Mesenchymal stem cell (in vitro differentiated cells and primary cell): ENCODE measurements at regions not wholly inside any gene's neighbourhood (a gene's known extent, or its start where the extent isn't known, plus 50 kb on each side); places are given as distances from the start of the nearest gene placed in this dataset.

Source experiments
- DNase-seq: peaks from one replicate; pipeline ENCODE4 v3.0.0-alpha.2; 2013
- H2AFZ ChIP-seq: one replicate; pipeline ENCODE4 v1.6.1; 2013; ENCODE audit warnings: low read depth, mild to moderate bottlenecking, control low read depth, inconsistent platforms, low read length, moderate library complexity
- H2AK5ac ChIP-seq: 2 replicates; pipeline ENCODE4 v1.6.1; 2013; ENCODE audit warnings: low read length, moderate library complexity, mild to moderate bottlenecking, inconsistent platforms; ENCODE audit not compliant: severe bottlenecking
- H2BK120ac ChIP-seq: one replicate; pipeline ENCODE4 v1.6.1; 2013; ENCODE audit warnings: low read depth, mild to moderate bottlenecking, inconsistent platforms, low read length, moderate library complexity
- H2BK12ac ChIP-seq, 2 experiments: one replicate each; pipeline ENCODE4 v1.6.1; 2013; ENCODE audit warnings: inconsistent platforms in 2 of 2, low read length in 2 of 2, mild to moderate bottlenecking in 2 of 2, moderate library complexity in 2 of 2, control low read depth in 1 of 2
- H2BK15ac ChIP-seq: one replicate; pipeline ENCODE4 v1.6.1; 2013; ENCODE audit warnings: mild to moderate bottlenecking, low read depth, inconsistent platforms; ENCODE audit not compliant: poor library complexity, severe bottlenecking
- H2BK5ac ChIP-seq: 2 replicates; pipeline ENCODE4 v1.6.1; 2013; ENCODE audit warnings: low read depth, mild to moderate bottlenecking, low read length, control low read depth, inconsistent platforms; ENCODE audit not compliant: poor library complexity, severe bottlenecking
- H3K14ac ChIP-seq, 2 experiments: one replicate each; pipeline ENCODE4 v1.6.1; 2013; ENCODE audit warnings: inconsistent platforms in 2 of 2, low read length in 2 of 2, control low read depth in 1 of 2, mild to moderate bottlenecking in 1 of 2, moderate library complexity in 1 of 2
- H3K18ac ChIP-seq, 2 experiments: one replicate each; pipeline ENCODE4 v1.6.1; 2013; ENCODE audit warnings: inconsistent platforms in 2 of 2, low read length in 2 of 2, control low read depth in 1 of 2, low read depth in 1 of 2, mild to moderate bottlenecking in 1 of 2
- H3K23ac ChIP-seq, 2 experiments: one replicate each; pipeline ENCODE4 v1.6.1; 2013; ENCODE audit warnings: inconsistent platforms in 2 of 2, low read length in 2 of 2, mild to moderate bottlenecking in 2 of 2, moderate library complexity in 2 of 2, control low read depth in 1 of 2
- H3K27ac ChIP-seq: 2 replicates; pipeline ENCODE4 v1.5.1; 2013; ENCODE audit warnings: mild to moderate bottlenecking, moderate library complexity, low read length, control low read depth, inconsistent platforms; ENCODE audit not compliant: poor library complexity, severe bottlenecking
- H3K27me3 ChIP-seq, 2 experiments: 2 replicates each; pipeline versions ENCODE4 v1.6.1 to v1.7.0; 2013; ENCODE audit warnings: low read length in 2 of 2, mild to moderate bottlenecking in 2 of 2, moderate library complexity in 2 of 2, control low read depth in 1 of 2, inconsistent platforms in 1 of 2; ENCODE audit not compliant: control insufficient read depth in 1 of 2, insufficient read depth in 1 of 2
- H3K36me3 ChIP-seq, 2 experiments: 2 replicates each; pipeline versions ENCODE4 v1.6.1 to v1.7.0; 2013; ENCODE audit warnings: low read length in 2 of 2, control low read depth in 1 of 2, inconsistent platforms in 1 of 2, low read depth in 1 of 2, mild to moderate bottlenecking in 1 of 2; ENCODE audit not compliant: insufficient read depth in 2 of 2, control insufficient read depth in 1 of 2
- H3K4ac ChIP-seq, 2 experiments: one replicate each; pipeline ENCODE4 v1.6.1; 2013; ENCODE audit warnings: inconsistent platforms in 2 of 2, low read length in 2 of 2, mild to moderate bottlenecking in 2 of 2, moderate library complexity in 2 of 2, control low read depth in 1 of 2, low read depth in 1 of 2
- H3K4me1 ChIP-seq: 2 replicates; pipeline ENCODE4 v1.6.1; 2013; ENCODE audit warnings: low read depth, low read length, control low read depth; ENCODE audit not compliant: control insufficient read depth, insufficient read depth
- H3K4me2 ChIP-seq: 2 replicates; pipeline ENCODE4 v1.6.1; 2013; ENCODE audit warnings: low read length, mild to moderate bottlenecking, inconsistent platforms; ENCODE audit not compliant: poor library complexity, severe bottlenecking
- H3K4me3 ChIP-seq, 2 experiments: 2 replicates each; pipeline versions ENCODE4 v1.5.1 to v1.7.0; 2013; ENCODE audit warnings: low read length in 2 of 2, mild to moderate bottlenecking in 2 of 2, control low read depth in 1 of 2, low read depth in 1 of 2; ENCODE audit not compliant: insufficient read depth in 1 of 2
- H3K79me1 ChIP-seq: replicated peaks from 2 replicates; pipeline ENCODE4 v1.6.1; 2013; ENCODE audit warnings: mild to moderate bottlenecking, control low read depth, low read length, inconsistent platforms; ENCODE audit not compliant: poor library complexity, severe bottlenecking
- H3K9ac ChIP-seq: 2 replicates; pipeline ENCODE4 v1.7.0; 2013; ENCODE audit warnings: mild to moderate bottlenecking, low read length, moderate library complexity
- H3K9me3 ChIP-seq: 2 replicates; pipeline ENCODE4 v1.7.0; 2013; ENCODE audit warnings: mild to moderate bottlenecking, low read length; ENCODE audit not compliant: control insufficient read depth
- H4K8ac ChIP-seq: one replicate; pipeline ENCODE4 v1.6.1; 2013; ENCODE audit warnings: inconsistent platforms, mild to moderate bottlenecking, low read length, moderate library complexity
- H4K91ac ChIP-seq: one replicate; pipeline ENCODE4 v1.6.1; 2013; ENCODE audit warnings: mild to moderate bottlenecking, low read length, inconsistent platforms
- WGBS: methylation state at CpG from one replicate; pipeline ENCODE4 v1.1.7; 2013; ENCODE audit warnings: mixed read lengths; 5-methylcytosine and 5-hydroxymethylcytosine counted together

GRCh38 chr15:70293591-70294470 is 196.1 kb upstream of the TLE3 start:
- Histone ChIP-seq H3K36me3 (no peaks in the 10 kb centered on the region), H2AK5ac (no peak overlapping the region), H3K18ac (no peak overlapping the region), H3K79me1 (no peaks in the 10 kb centered on the region), H3K27ac (no peak overlapping the region), H3K4me3 (no peak overlapping the region), H3K4me2 (no peak overlapping the region), H3K4me1 (no peaks in the 10 kb centered on the region), H3K23ac (no peak overlapping the region), H2BK120ac (no peak overlapping the region), H3K4ac (no peak overlapping the region), H2BK15ac (no peak overlapping the region), H3K9ac (no peak overlapping the region), H3K9me3 (no peaks in the 10 kb centered on the region), H2BK12ac (no peak overlapping the region), H2AFZ (no peak overlapping the region), H3K14ac (no peak overlapping the region), H2BK5ac (no peak overlapping the region), H3K27me3 (peaks cover 11 to 28% of the 10 kb centered on the region in 2 experiments), H4K91ac (no peak overlapping the region), H4K8ac (no peak overlapping the region)
- WGBS, result 79% methylated on average over 10 of the region's 10 CpGs
- DNase-seq, result no peak

GRCh38 chr15:70293138-70293537 is 195.4 kb upstream of the TLE3 start:
- DNase-seq, result no peak
- H3K4me3 ChIP-seq, result no peak overlapping the region
- H3K36me3 ChIP-seq, result no peaks in the 10 kb centered on the region
- H2BK12ac ChIP-seq, result no peak overlapping the region
- H2AFZ ChIP-seq, result no peak overlapping the region
- no peak overlapping the region for H3K18ac ChIP-seq
- H2BK5ac ChIP-seq, result no peak overlapping the region
- no CpG with 5 or more reads among the region's 1 CpG for WGBS
- H3K79me1 ChIP-seq, result no peaks in the 10 kb centered on the region
- H3K9ac ChIP-seq, result no peak overlapping the region
- no peak overlapping the region for H4K8ac ChIP-seq
- H3K4me1 ChIP-seq, result no peaks in the 10 kb centered on the region
- H3K27me3 ChIP-seq, result peaks cover 11 to 26% of the 10 kb centered on the region in 2 experiments
- H2AK5ac ChIP-seq, result no peak overlapping the region
- H3K23ac ChIP-seq, result no peak overlapping the region
- H3K4me2 ChIP-seq, result no peak overlapping the region
- no peak overlapping the region for H3K14ac ChIP-seq
- H3K27ac ChIP-seq, result no peak overlapping the region
- H2BK15ac ChIP-seq, result no peak overlapping the region
- H2BK120ac ChIP-seq, result no peak overlapping the region
- H4K91ac ChIP-seq, result no peak overlapping the region
- no peaks in the 10 kb centered on the region for H3K9me3 ChIP-seq
- H3K4ac ChIP-seq, result no peak overlapping the region

- Histone ChIP-seq H3K4ac (no peak overlapping the region), H3K79me1 (no peaks in the 10 kb centered on the region), H2AFZ (no peak overlapping the region), H3K4me1 (no peaks in the 10 kb centered on the region), H2BK120ac (no peak overlapping the region), H3K9ac (no peak overlapping the region), H3K36me3 (no peaks in the 10 kb centered on the region), H4K8ac (no peak overlapping the region), H2BK12ac (no peak overlapping the region), H3K4me3 (no peak overlapping the region), H2AK5ac (no peak overlapping the region), H3K23ac (no peak overlapping the region), H2BK5ac (no peak overlapping the region), H3K27ac (no peak overlapping the region), H3K9me3 (no peaks in the 10 kb centered on the region), H3K4me2 (no peak overlapping the region), H4K91ac (no peak overlapping the region), H3K14ac (no peak overlapping the region), H2BK15ac (no peak overlapping the region), H3K27me3 (peaks cover 11 to 26% of the 10 kb centered on the region in 2 experiments), H3K18ac (no peak overlapping the region)
- no peak for DNase-seq
- WGBS, result 83% methylated on average over 12 of the region's 12 CpGs
Measured at GRCh38 chr15:70292076-70292760, 194.5 kb upstream of the TLE3 start.

GRCh38 chr15:70291305-70292075 is 193.8 kb upstream of the TLE3 start:
- no peaks in the 10 kb centered on the region for H3K4me1 ChIP-seq
- H3K27me3 ChIP-seq, result peaks cover 11 to 28% of the 10 kb centered on the region in 2 experiments
- no peak overlapping the region for H3K4ac ChIP-seq
- no peak overlapping the region for H3K4me3 ChIP-seq
- no peak overlapping the region for H3K9ac ChIP-seq
- no peaks in the 10 kb centered on the region for H3K9me3 ChIP-seq
- H3K14ac ChIP-seq, result no peak overlapping the region
- no peak overlapping the region for H3K27ac ChIP-seq
- WGBS, result 90% methylated on average over 10 of the region's 10 CpGs
- H2AK5ac ChIP-seq, result no peak overlapping the region
- no peak overlapping the region for H2AFZ ChIP-seq
- H3K36me3 ChIP-seq, result no peaks in the 10 kb centered on the region
- H3K79me1 ChIP-seq, result no peaks in the 10 kb centered on the region
- H2BK5ac ChIP-seq, result no peak overlapping the region
- H3K18ac ChIP-seq, result no peak overlapping the region
- no peak overlapping the region for H3K4me2 ChIP-seq
- H2BK120ac ChIP-seq, result no peak overlapping the region
- no peak overlapping the region for H2BK15ac ChIP-seq
- no peak overlapping the region for H2BK12ac ChIP-seq
- no peak overlapping the region for H3K23ac ChIP-seq
- H4K91ac ChIP-seq, result no peak overlapping the region
- no peak for DNase-seq
- H4K8ac ChIP-seq, result no peak overlapping the region
